SK-N-DZ (cell line): ENCODE measurements at regions not wholly inside any gene's neighbourhood (a gene's known extent, or its start where the extent isn't known, plus 50 kb on each side); places are given as distances from the start of the nearest gene placed in this dataset.
"Not testable (repeated sequence)": the region's sequence is repeated elsewhere in the genome, so short reads cannot be mapped to it uniquely, and the experiment has no call there.

Experiments
- DNase-seq: peaks from one replicate; pipeline ENCODE4 v3.0.0-alpha.2; 2015; ENCODE audit warnings: low spot score

- DNase-seq, result no peak
Observed at GRCh38 chr3:1456781-1457311, 364.0 kb downstream of the CNTN6 start.

- DNase-seq, result no peak
Observed at GRCh38 chr3:1462371-1462770, 369.5 kb downstream of the CNTN6 start.

- DNase-seq, result no peak
Observed at GRCh38 chr3:1462856-1463450, 370.1 kb downstream of the CNTN6 start.

DNA sequence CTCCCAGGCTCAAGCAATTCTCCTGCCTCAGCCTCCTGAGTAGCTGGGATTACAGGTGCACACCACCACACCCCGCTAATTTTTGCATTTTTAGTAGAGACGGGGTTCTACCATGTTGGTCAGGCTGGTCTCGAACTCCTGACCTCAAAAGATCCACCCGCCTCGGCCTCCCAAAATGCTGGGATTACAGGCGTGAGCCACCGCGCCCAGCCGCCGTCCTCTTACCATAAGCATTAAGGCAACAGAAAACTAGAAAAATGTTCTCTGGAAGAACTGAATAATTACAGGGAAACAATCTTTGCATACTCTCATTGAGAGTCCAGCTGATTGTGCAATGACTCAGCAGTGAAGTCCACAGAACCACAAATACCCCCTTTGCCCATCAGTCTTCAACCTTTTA, 372.3 kb downstream of the CNTN6 start:
- not testable (repeated sequence) for DNase-seq

- DNase-seq, result no peak
Observed at GRCh38 chr3:1468145-1468544, 375.3 kb downstream of the CNTN6 start.

DNA sequence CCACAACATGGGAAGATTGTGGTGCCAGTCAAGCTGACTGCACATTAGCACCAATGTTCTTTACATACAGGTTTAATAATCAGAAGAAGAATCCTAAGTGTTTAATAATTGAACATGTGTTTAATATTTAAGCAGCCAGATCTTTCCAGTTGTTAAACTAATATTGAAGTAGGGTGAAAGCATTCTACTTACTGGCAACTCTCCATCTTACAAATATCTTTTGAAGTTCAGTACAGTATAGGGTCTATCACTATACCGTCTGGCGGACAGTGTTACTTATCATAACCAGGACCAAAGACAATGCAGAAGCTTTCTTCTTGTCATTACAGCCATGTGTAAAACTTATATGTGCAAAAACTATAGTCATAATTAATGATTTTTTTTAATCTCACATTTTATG, 376.4 kb downstream of the CNTN6 start:
- DNase-seq, result no peak

GRCh38 chr3:1469687-1470086, 376.9 kb downstream of the CNTN6 start:
- DNase-seq, result no peak

DNA sequence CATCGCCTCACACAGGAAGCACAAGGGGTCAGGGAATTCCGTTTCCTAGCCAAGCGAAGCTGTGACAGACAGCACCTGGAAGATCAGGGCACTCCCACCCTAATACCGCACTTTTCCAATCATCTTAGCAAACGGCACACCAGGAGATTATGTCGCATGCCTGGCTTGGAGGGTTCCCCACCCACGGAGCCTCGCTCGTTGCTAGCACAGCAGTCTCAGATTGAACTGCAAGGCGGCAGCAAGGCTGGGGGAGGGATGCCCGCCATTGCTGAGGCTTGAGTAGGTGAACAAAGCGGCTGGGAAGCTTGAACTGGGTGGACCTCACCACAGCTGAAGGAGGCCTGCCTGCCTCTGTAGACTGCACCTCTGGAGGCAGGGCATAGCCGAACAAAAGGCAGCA, 384.8 kb downstream of the CNTN6 start:
- no peak for DNase-seq

- DNase-seq, result no peak
Observed at GRCh38 chr3:1495466-1495865, 402.6 kb downstream of the CNTN6 start.

- DNase-seq, result no peak
Observed at GRCh38 chr3:1499694-1500093, 406.9 kb downstream of the CNTN6 start.

DNA sequence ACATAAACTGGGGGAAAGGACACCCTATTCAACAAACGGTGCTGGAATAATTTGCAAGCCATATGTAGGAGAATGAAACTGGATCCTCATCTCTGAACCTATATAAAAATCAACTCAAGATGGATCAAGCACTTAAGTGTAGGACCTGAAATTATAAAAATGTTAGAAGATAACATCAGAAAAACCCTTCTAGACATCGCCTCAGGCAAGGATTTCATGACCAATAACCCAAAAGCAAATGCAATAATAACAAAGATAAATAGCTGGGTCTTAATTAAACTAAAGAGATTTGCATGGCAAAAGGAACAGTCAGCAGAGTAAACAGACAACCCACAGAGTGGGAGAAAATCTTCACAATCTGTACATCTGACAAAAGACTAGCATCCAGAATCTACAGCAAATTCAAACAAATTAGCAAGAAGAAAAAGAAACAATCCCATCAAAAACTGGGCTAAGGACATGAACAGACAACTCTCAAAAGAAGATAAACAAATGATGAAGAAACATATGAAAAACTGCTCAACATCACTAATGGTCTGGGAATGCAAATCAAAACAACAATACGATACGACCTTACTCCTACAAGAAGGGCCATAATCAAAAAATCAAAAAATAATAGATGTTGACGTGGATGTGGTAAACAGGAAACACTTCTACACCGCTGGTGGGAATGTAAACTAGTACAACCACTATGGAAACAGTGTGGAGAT, 408.7 kb downstream of the CNTN6 start:
- no peak for DNase-seq

DNA sequence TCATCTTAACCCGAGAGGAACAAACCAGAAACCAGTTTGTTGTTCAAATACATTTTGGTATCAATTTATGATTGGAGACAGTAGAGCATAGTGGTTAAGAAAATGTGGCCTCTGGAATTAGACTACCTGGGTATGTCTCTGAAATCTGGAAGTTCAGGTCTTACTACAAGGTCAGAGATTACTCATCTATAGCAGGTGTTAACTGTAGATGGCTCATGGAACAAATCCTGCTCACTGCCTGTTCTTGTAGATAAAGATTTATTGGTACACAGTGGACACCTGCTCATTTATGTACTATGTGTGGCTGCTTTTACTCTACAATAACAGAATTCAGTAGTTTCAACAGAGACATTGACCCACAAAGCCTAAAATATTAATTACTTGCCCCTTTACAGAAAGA, 413.3 kb downstream of the CNTN6 start:
- no peak for DNase-seq

- DNase-seq, result no peak
Observed at GRCh38 chr3:1513662-1514061, 420.8 kb downstream of the CNTN6 start.

GRCh38 chr3:1515882-1516281, 423.1 kb downstream of the CNTN6 start:
- DNase-seq, result peak; percentile 69

DNA sequence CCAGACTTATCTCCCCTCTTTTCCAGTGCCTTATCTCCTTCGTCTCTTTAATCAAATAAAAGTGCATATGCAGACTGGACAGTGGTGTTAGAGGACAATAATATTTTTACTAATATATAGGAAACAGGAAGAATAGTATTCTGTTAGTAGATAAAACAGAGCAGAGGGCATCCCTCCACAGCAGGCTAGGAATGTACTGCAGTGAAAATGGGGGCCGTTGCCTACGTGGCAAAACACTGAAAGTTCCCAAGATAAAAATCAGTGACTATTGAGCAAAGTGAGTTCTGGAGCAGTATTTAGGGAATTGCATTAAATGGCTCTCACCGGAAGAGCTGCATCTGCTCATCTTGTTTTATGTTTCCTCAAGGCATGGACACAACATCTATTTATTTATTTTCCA, 435.0 kb downstream of the CNTN6 start:
- peak; percentile 61 for DNase-seq

DNA sequence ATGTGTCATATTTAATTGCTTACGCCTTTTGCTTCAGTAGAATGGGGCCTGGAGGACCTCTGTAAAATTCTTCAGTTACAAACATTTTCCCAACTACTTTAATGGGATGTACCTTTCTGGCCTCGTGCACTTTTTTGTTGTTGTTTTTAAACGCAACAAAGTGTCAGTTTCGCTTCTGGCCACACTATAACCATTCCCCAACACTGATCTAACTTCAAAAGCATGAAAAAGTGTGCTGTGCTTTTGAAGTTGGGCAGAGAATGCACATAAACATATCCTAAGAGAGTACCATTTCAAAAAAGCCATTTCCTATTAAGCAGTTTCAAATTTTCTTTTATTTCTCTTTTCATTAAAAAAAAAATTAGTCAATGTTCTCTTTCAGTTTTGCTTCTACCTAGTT, 435.8 kb downstream of the CNTN6 start:
- DNase-seq, result no peak

DNA sequence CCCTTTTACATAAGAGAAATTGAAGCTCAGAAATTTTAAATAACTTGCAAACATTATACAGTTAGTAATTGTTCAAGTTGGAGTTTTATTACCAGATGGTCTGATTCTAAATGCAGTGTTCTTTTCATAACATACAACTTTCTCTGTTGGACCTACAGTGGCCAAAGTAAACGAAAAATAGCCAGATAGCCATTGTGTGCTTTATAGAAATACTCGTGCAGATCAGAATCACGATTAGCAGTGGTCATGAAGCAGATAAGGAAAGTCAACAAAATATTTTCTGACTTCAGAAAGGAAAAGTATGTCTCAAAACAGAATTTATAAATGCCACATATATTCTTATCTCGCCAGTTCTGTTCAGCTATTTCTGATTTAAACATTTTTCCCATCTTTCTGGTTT, 436.9 kb downstream of the CNTN6 start:
- no peak for DNase-seq

- no peak for DNase-seq
Observed at GRCh38 chr3:1531981-1532380, 439.2 kb downstream of the CNTN6 start.

DNA sequence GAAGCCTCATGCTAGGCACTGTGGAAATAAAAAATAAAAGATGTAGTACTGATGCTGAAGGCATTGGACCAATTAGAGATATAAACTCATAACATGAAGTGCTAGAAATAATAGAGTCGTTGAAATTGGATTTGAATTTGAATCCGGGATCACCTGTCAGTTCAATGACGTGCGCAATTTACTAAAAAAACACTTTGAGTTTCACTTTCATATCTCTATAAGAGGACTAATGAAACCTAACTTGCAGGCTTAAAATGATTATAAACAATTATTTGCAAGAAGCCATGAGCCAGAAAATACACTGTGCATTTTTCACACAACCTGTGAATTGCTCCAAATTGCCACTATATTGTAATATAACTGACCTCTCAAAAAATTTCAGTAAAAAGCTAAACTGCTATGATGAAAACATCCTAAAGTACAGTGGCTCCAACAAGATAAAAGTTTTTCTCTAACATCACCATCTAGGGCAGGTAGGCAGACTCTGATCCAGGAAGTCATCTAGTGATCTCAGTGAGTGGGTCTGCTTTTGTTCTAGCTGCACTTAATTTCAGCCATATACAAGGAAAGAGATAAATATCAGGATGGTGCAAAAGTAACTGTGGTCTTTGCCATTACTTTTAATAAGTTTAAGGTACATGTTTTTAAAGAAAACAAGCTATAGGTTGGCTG, 440.2 kb downstream of the CNTN6 start:
- DNase-seq, result peak; percentile 43

GRCh38 chr3:1533763-1534162, 440.9 kb downstream of the CNTN6 start:
- DNase-seq, result peak; percentile 70

DNA sequence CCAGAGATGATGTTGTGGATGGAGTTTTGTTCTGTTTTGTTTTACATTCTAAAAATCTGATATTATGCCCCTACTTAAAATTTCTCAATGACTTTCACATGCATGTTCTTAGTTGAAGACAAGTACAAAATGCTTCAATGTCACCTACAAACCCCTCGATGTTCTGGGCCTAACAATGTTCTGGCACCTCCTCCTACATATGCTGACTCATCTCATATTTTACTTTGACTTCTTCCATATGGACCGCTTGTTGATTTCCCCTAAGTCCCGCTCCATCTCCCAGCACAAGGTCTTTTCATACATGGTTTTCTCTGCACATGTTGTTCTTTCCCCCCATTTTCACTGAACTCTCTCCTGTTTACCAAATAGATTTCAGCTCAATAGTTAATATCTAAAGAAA, 441.4 kb downstream of the CNTN6 start:
- no peak for DNase-seq

DNA sequence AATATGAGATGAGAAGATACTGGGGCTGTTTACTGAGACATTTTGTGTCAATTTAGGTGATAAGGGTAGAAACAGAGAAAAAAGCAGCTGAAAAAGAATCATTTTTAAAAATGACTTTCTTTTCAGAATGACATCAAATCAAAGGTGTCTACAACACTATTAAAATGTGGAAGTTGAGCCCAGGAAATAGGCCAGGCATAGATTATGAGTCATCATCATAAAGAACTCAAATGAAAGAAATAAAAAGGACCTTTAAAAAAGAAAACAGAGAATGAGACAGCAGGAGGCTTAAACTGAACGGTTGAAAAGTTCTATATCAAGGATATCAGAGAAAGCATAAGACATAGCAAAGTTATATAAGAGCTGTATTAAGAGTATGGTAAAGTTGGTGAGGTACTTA, 442.5 kb downstream of the CNTN6 start:
- DNase-seq, result no peak

- DNase-seq, result no peak
Observed at GRCh38 chr3:1540686-1541085, 447.9 kb downstream of the CNTN6 start.
